Brain pericyte (primary cell): ENCODE measurements at regions not wholly inside any gene's neighbourhood (a gene's known extent, or its start where the extent isn't known, plus 50 kb on each side); places are given as distances from the start of the nearest gene placed in this dataset.

ENCODE experiments used
- DNase-seq: peaks from one replicate; pipeline ENCODE4 v3.0.0-alpha.2; 2012; ENCODE audit warnings: low read depth, low spot score

GRCh38 chr22:49056301-49056700 is 771.4 kb downstream of the BRD1 start:
- DNase-seq = no peak

GRCh38 chr22:49055406-49055805 is 772.3 kb downstream of the BRD1 start:
- no peak for DNase-seq

GRCh38 chr22:49053578-49053977 is 774.1 kb downstream of the BRD1 start:
- no peak for DNase-seq

GRCh38 chr22:49052560-49052959 is 775.1 kb downstream of the BRD1 start:
- DNase-seq = no peak

- no peak for DNase-seq
Measured at GRCh38 chr22:49052023-49052538, 775.6 kb downstream of the BRD1 start.

- no peak for DNase-seq
Measured at GRCh38 chr22:49051491-49052022, 776.1 kb downstream of the BRD1 start.

- DNase-seq = no peak
Measured at GRCh38 chr22:49049691-49050090, 778.0 kb downstream of the BRD1 start.

- DNase-seq = no peak
Measured at GRCh38 chr22:49048591-49048990, 779.1 kb downstream of the BRD1 start.

- DNase-seq = no peak
Measured at GRCh38 chr22:49047447-49047846, 780.2 kb downstream of the BRD1 start.

GRCh38 chr22:49046546-49047361 is 780.9 kb downstream of the BRD1 start:
- DNase-seq = no peak

GRCh38 chr22:49046000-49046545 is 781.6 kb downstream of the BRD1 start:
- DNase-seq = no peak

- no peak for DNase-seq
Measured at GRCh38 chr22:49045276-49045675, 782.4 kb downstream of the BRD1 start.

- DNase-seq = no peak
Measured at GRCh38 chr22:49044776-49045175, 782.9 kb downstream of the BRD1 start.

- DNase-seq = no peak
Measured at GRCh38 chr22:49044091-49044490, 783.6 kb downstream of the BRD1 start.

- DNase-seq = no peak
Measured at GRCh38 chr22:49042877-49043859, 784.5 kb downstream of the BRD1 start.

GRCh38 chr22:49042066-49042465 is 785.6 kb downstream of the BRD1 start:
- no peak for DNase-seq

- DNase-seq = no peak
Measured at GRCh38 chr22:49040754-49041467, 786.8 kb downstream of the BRD1 start.

GRCh38 chr22:49040111-49040510 is 787.6 kb downstream of the BRD1 start:
- no peak for DNase-seq

- no peak for DNase-seq
Measured at GRCh38 chr22:49039625-49040024, 788.0 kb downstream of the BRD1 start.

- DNase-seq = no peak
Measured at GRCh38 chr22:49037701-49038245, 789.9 kb downstream of the BRD1 start.

- DNase-seq = no peak
Measured at GRCh38 chr22:49036513-49036912, 791.2 kb downstream of the BRD1 start.
